ENCODE measurements at regions not wholly inside any gene's neighbourhood (a gene's known extent, or its start where the extent isn't known, plus 50 kb on each side); places are given as distances from the start of the nearest gene placed in this dataset.

DNA sequence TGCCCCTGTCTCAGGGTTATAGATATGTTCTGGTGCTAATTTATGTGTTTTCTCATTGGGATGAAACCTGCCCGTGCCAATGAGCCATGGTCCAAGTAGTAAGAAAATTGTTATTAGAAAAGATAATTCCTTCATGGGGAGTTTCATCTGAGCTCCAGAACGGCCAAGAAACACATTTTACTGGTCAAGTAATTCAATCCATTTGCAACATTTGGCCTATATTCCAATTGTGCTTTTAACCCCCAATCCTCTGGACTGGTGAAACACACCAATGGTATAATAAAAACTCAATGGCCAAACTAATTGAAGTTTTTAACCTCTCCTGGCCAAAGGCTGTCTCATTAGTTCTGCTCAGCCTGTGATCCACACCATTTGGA, 53.7 kb upstream of the XCR1 start:
- Histone ChIP-seq H3K36me3 (no peaks in the 10 kb centered on the region), H3K27me3 (ENCODE audit: low read depth) (no peaks in the 10 kb centered on the region), H3K4me1 (peaks cover 12% of the 10 kb centered on the region), H3K27ac (no peak overlapping the region), H3K4me3 (no peak overlapping the region), H3K9me3 (no peaks in the 10 kb centered on the region)
- ATAC-seq, result no peak
- DNase-seq, result no peak
- intact Hi-C loops (cut with DNase I), result loop anchor here (10.0 kb wide), 1 partner anchor 294 kb away; the partner anchor contains the start of gene CCR5
- TF ChIP-seq, protein P1, sequence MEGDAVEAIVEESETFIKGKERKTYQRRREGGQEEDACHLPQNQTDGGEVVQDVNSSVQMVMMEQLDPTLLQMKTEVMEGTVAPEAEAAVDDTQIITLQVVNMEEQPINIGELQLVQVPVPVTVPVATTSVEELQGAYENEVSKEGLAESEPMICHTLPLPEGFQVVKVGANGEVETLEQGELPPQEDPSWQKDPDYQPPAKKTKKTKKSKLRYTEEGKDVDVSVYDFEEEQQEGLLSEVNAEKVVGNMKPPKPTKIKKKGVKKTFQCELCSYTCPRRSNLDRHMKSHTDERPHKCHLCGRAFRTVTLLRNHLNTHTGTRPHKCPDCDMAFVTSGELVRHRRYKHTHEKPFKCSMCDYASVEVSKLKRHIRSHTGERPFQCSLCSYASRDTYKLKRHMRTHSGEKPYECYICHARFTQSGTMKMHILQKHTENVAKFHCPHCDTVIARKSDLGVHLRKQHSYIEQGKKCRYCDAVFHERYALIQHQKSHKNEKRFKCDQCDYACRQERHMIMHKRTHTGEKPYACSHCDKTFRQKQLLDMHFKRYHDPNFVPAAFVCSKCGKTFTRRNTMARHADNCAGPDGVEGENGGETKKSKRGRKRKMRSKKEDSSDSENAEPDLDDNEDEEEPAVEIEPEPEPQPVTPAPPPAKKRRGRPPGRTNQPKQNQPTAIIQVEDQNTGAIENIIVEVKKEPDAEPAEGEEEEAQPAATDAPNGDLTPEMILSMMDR (IDR thresholded peaks at IDR 0.05), result no peak

DNA sequence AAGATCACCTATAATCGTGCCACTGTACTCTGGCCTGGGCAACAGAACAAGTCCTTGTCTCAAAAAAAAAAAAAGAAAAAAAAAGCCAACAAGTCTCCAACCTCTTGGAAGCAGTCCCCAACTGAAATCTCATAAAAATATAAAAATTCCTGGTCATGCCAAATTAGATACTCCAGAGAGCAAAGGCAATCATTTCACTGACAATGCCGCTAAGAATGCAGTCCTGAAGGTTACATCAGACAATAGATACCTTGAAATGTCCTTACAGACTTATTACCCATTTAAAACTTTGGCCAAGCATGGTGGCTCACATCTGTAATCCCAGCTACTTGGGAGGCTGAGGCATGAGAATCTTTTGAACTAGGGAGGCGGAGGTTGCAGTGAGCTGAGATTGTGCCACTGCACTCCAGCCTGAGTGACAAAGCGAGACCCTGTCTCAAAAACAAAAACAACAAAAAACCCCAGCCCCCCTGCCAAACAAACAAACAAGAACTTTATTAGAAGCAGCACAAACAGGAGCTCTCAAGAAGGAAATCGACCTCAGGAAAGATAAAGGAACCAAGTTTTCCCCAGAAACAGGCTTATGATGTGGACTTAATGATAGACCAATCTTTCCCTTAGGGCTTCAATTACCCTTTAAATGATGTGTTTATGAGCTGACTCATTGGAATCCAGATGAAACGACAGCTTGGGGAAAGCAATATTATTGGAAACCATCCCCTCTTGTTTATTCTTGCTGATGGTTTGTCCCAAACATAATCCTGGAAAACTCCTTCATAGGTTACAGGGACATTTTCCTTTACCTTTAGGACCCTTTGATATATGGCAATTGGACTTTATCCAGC, 53.1 kb upstream of the XCR1 start:
- ATAC-seq (no peak), DNase-seq (no peak)
- intact Hi-C loops (cut with DNase I), result loop anchor here (10.0 kb wide), 1 partner anchor 294 kb away; the partner anchor contains the start of gene CCR5
- Histone ChIP-seq H3K27ac (no peak overlapping the region), H3K9me3 (no peaks in the 10 kb centered on the region), H3K36me3 (no peaks in the 10 kb centered on the region), H3K4me3 (no peak overlapping the region), H3K27me3 (ENCODE audit: low read depth) (no peaks in the 10 kb centered on the region), H3K4me1 (peaks cover 12% of the 10 kb centered on the region)
- TF ChIP-seq, protein P1 (IDR thresholded peaks at IDR 0.05), result no peak

- intact Hi-C loops (cut with DNase I), result loop anchor here (5.0 kb wide), 1 partner anchor 137 kb away; the partner anchor contains the start of gene CXCR6
- TF ChIP-seq, protein P1 (IDR thresholded peaks at IDR 0.05), result peak; percentile 95
- DNase-seq (peak; percentile 81), ATAC-seq (peak; percentile 97 to 98)
- H3K36me3 ChIP-seq, result no peaks in the 10 kb centered on the region
- no peaks in the 10 kb centered on the region for H3K27me3 ChIP-seq (ENCODE audit: low read depth)
- no peaks in the 10 kb centered on the region for H3K9me3 ChIP-seq
- H3K4me3 ChIP-seq, result no peak overlapping the region
- H3K4me1 ChIP-seq, result peaks cover 12% of the 10 kb centered on the region
- H3K27ac ChIP-seq, result no peak overlapping the region
These were observed 51.6 kb upstream of the XCR1 start for GRCh38 chr3:46078712-46079400.

Measured in lower lobe of right lung (tissue), 2 donors.